Thymus (tissue), 11 donors: ENCODE measurements at regions not wholly inside any gene's neighbourhood (a gene's known extent, or its start where the extent isn't known, plus 50 kb on each side); places are given as distances from the start of the nearest gene placed in this dataset.

Experiments used
- DNase-seq, 9 donors: peaks; one replicate each; pipeline ENCODE4 v3.0.0-alpha.2; 2013; ENCODE audit warnings: low spot score in 9 of 9, low read depth in 6 of 9, missing footprints in 1 of 9
- H3K27ac ChIP-seq, 2 donors: one replicate each; pipeline ENCODE4 v1.5.1; 2013; ENCODE audit warnings: control low read depth in 1 of 2, low read depth in 1 of 2, low read length in 1 of 2, mild to moderate bottlenecking in 1 of 2, moderate library complexity in 1 of 2
- H3K27me3 ChIP-seq, 2 donors: one replicate each; pipeline ENCODE4 v1.5.1; 2013; ENCODE audit warnings: low read length in 1 of 2; ENCODE audit not compliant: control insufficient read depth in 2 of 2, insufficient read depth in 1 of 2
- H3K36me3 ChIP-seq, 2 donors: one replicate each; pipeline ENCODE4 v1.5.1; 2013; ENCODE audit warnings: low read length in 1 of 2, mild to moderate bottlenecking in 1 of 2, moderate library complexity in 1 of 2; ENCODE audit not compliant: control insufficient read depth in 2 of 2, insufficient read depth in 2 of 2
- H3K4me1 ChIP-seq, 2 donors: one replicate each; pipeline ENCODE4 v1.5.1; 2013; ENCODE audit warnings: low read length in 2 of 2; ENCODE audit not compliant: control insufficient read depth in 2 of 2, insufficient read depth in 2 of 2
- H3K4me3 ChIP-seq, 2 donors: one replicate each; pipeline ENCODE4 v1.5.1; 2013; ENCODE audit warnings: low read length in 2 of 2, control low read depth in 1 of 2, mild to moderate bottlenecking in 1 of 2
- H3K9me3 ChIP-seq, 2 donors: one replicate each; pipeline ENCODE4 v1.5.1; 2013; ENCODE audit warnings: low read length in 1 of 2, mild to moderate bottlenecking in 1 of 2; ENCODE audit not compliant: control insufficient read depth in 2 of 2, insufficient read depth in 1 of 2
- WGBS: extraction: QIAGEN DNeasy Blood & Tissue Kit; methylation state at CpG from one replicate; pipeline ENCODE4 v1.1.7; 2013; 5-methylcytosine and 5-hydroxymethylcytosine counted together
- donor health status: healthy.

DNA sequence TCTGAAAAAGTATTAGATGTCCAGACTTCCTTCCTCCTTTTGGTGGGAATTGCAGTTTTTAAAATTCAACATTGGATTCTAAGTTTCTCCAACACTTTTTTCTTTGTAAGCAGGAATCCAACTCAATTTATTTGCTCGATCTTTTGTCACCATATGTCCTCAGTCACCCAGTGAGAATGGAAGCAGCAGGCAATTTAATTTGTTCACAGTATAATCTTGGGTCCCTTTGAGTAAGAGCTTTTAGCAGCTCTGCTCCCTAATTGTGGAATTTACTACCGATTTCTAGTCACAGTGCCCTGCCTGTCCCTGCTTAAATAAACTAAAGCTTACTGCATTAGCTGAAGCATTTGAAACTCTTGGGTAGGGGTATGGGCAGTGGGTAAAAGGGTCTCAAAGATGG, 98.6 kb downstream of the BTBD3 start:
- Histone ChIP-seq H3K9me3 (no peaks in the 10 kb centered on the region), H3K4me1 (no peaks in the 10 kb centered on the region), H3K27me3 (no peaks in the 10 kb centered on the region), H3K27ac (no peak overlapping the region), H3K36me3 (no peaks in the 10 kb centered on the region), H3K4me3 (no peak overlapping the region)
- WGBS = 96% methylated on average over 2 of the region's 2 CpGs
- DNase-seq = no peak

GRCh38 chr20:12019715-12020114, 102.0 kb downstream of the BTBD3 start:
- no peaks in the 10 kb centered on the region for H3K36me3 ChIP-seq
- H3K9me3 ChIP-seq = no peaks in the 10 kb centered on the region
- H3K27me3 ChIP-seq = no peaks in the 10 kb centered on the region
- WGBS = 74% methylated on average over 3 of the region's 3 CpGs
- DNase-seq = no peak
- H3K27ac ChIP-seq = no peak overlapping the region
- no peak overlapping the region for H3K4me3 ChIP-seq
- H3K4me1 ChIP-seq = no peaks in the 10 kb centered on the region

- no peaks in the 10 kb centered on the region for H3K4me1 ChIP-seq
- 81% methylated on average over 4 of the region's 4 CpGs for WGBS
- no peak overlapping the region for H3K4me3 ChIP-seq
- no peak overlapping the region for H3K27ac ChIP-seq
- H3K27me3 ChIP-seq = no peaks in the 10 kb centered on the region
- DNase-seq = no peak
- no peaks in the 10 kb centered on the region for H3K36me3 ChIP-seq
- H3K9me3 ChIP-seq = no peaks in the 10 kb centered on the region
These were observed 103.2 kb downstream of the BTBD3 start for GRCh38 chr20:12020846-12021245.

GRCh38 chr20:12022126-12022525, 104.4 kb downstream of the BTBD3 start:
- H3K4me3 ChIP-seq = no peak overlapping the region
- 96% methylated on average over 2 of the region's 2 CpGs for WGBS

DNA sequence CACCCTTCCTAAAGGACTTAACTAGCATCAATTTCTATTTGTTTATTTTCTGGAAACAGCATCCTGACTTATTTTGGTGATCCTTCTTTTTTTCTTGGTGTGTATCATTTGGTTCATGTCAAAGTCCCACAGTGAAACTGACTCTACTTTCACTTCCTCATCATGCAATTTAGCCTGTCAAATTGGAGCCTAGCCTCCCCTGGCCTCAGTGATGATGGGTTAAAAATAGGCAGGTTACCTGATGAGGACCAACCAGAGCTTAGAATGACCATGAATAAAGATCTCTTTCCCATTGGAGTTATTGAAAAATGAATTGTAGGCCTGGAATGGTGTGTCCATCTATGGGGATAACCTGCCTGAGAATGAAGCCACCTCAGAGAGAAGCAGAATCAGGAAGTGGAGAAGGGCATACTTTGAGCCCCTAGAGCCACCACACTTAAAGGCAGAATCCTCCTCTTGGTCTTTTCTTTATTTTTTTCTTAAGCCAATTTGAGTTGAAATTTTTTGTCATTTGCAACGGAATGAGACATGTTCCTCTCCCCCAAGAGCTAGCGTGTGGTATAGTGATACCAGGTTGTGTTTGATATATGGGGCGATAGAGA, 105.6 kb downstream of the BTBD3 start:
- Histone ChIP-seq H3K27ac (no peak overlapping the region), H3K4me3 (no peak overlapping the region), H3K27me3 (no peaks in the 10 kb centered on the region), H3K36me3 (no peaks in the 10 kb centered on the region), H3K9me3 (no peaks in the 10 kb centered on the region), H3K4me1 (no peaks in the 10 kb centered on the region)
- DNase-seq = no peak
- 92% methylated on average over 3 of the region's 3 CpGs for WGBS

More at GRCh38 chr20:12022126-12022525, 104.4 kb downstream of the BTBD3 start:
- no peak overlapping the region for H3K27ac ChIP-seq
- H3K4me1 ChIP-seq = no peaks in the 10 kb centered on the region
- no peaks in the 10 kb centered on the region for H3K36me3 ChIP-seq
- no peaks in the 10 kb centered on the region for H3K27me3 ChIP-seq
- no peak for DNase-seq
- H3K9me3 ChIP-seq = no peaks in the 10 kb centered on the region

- Histone ChIP-seq H3K27me3 (no peaks in the 10 kb centered on the region), H3K4me1 (no peaks in the 10 kb centered on the region), H3K27ac (no peak overlapping the region), H3K4me3 (no peak overlapping the region), H3K36me3 (no peaks in the 10 kb centered on the region), H3K9me3 (no peaks in the 10 kb centered on the region)
- DNase-seq = no peak
- 95% methylated on average over 6 of the region's 6 CpGs for WGBS
These were observed 111.1 kb downstream of the BTBD3 start for GRCh38 chr20:12028771-12029170.

DNA sequence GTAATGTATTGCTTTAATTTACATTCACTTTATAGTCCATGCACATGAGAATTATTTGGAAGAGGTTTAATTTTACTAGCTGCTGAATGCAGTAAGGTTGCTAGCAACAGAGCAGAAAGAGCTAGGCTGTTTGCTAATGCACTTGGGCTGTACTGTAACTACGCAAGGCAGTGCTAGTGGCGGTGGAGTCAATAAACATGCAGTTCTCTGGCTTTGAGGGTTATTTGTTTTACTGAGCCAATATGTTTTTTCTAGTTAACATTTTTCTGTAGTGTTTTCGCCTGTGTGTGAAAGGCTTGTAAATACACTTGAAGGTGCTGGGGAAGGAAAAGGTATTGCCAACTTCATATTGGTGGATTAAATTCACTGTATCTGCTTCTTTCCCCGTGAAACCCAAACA, 112.8 kb downstream of the BTBD3 start:
- 96% methylated on average over 4 of the region's 4 CpGs for WGBS
- Histone ChIP-seq H3K9me3 (no peaks in the 10 kb centered on the region), H3K4me1 (no peaks in the 10 kb centered on the region), H3K27ac (no peak overlapping the region), H3K36me3 (no peaks in the 10 kb centered on the region), H3K4me3 (no peak overlapping the region), H3K27me3 (no peaks in the 10 kb centered on the region)
- DNase-seq = no peak

- Histone ChIP-seq H3K9me3 (peaks cover 0 to 2% of the 10 kb centered on the region in 2 donors), H3K27ac (no peak overlapping the region), H3K36me3 (no peaks in the 10 kb centered on the region), H3K27me3 (no peaks in the 10 kb centered on the region), H3K4me3 (no peak overlapping the region), H3K4me1 (no peaks in the 10 kb centered on the region)
- no peak for DNase-seq
- 93% methylated on average over 2 of the region's 2 CpGs for WGBS
These were observed 118.4 kb downstream of the BTBD3 start for GRCh38 chr20:12036142-12036541.

GRCh38 chr20:12037521-12037920, 119.8 kb downstream of the BTBD3 start:
- Histone ChIP-seq H3K27ac (no peak overlapping the region), H3K36me3 (no peaks in the 10 kb centered on the region), H3K4me3 (no peak overlapping the region), H3K9me3 (peaks cover 0 to 2% of the 10 kb centered on the region in 2 donors), H3K27me3 (no peaks in the 10 kb centered on the region), H3K4me1 (no peaks in the 10 kb centered on the region)
- 25% methylated on average over 5 of the region's 5 CpGs for WGBS
- DNase-seq = no peak

- H3K27ac ChIP-seq = no peak overlapping the region
- no peaks in the 10 kb centered on the region for H3K36me3 ChIP-seq
- DNase-seq = no peak
- H3K27me3 ChIP-seq = no peaks in the 10 kb centered on the region
- WGBS = 95% methylated on average over 7 of the region's 7 CpGs
- H3K4me3 ChIP-seq = no peak overlapping the region
- H3K4me1 ChIP-seq = no peaks in the 10 kb centered on the region
- H3K9me3 ChIP-seq = peaks cover 0 to 2% of the 10 kb centered on the region in 2 donors
These were observed 122.6 kb downstream of the BTBD3 start for GRCh38 chr20:12040261-12040660.
